HG03442 (cell line): ENCODE measurements at regions not wholly inside any gene's neighbourhood (a gene's known extent, or its start where the extent isn't known, plus 50 kb on each side); places are given as distances from the start of the nearest gene placed in this dataset.
"Not testable (repeated sequence)": the region's sequence is repeated elsewhere in the genome, so short reads cannot be mapped to it uniquely, and the experiment has no call there.

Experiments
- ATAC-seq: cut with Tn5 transposase; IDR thresholded peaks from one replicate; pipeline ENCODE4 v1.9.1; 2021; ENCODE audit warnings: mild to moderate bottlenecking, moderate library complexity; ENCODE audit not compliant: unreplicated experiment

- ATAC-seq: no peak
Observed at GRCh38 chr6:6412221-6412620, 91.8 kb upstream of the F13A1 start.

- ATAC-seq: no peak
Observed at GRCh38 chr6:6412700-6413099, 92.2 kb upstream of the F13A1 start.

- ATAC-seq: no peak
Observed at GRCh38 chr6:6414931-6415330, 94.5 kb upstream of the F13A1 start.

- ATAC-seq: no peak
Observed at GRCh38 chr6:6417475-6417874, 97.0 kb upstream of the F13A1 start.

- ATAC-seq: no peak
Observed at GRCh38 chr6:6418421-6418820, 98.0 kb upstream of the F13A1 start.

GRCh38 chr6:6420107-6420506 lies 99.6 kb upstream of the F13A1 start:
- no peak for ATAC-seq

- ATAC-seq: no peak
Observed at GRCh38 chr6:6434151-6434550, 113.7 kb upstream of the F13A1 start.

GRCh38 chr6:6434723-6435122 lies 114.3 kb upstream of the F13A1 start:
- ATAC-seq: no peak

- no peak for ATAC-seq
Observed at GRCh38 chr6:6436366-6436765, 115.9 kb upstream of the F13A1 start.

GRCh38 chr6:6436946-6437345 lies 116.5 kb upstream of the F13A1 start:
- ATAC-seq: no peak

GRCh38 chr6:6438286-6438685 lies 117.8 kb upstream of the F13A1 start:
- ATAC-seq: no peak

- ATAC-seq: no peak
Observed at GRCh38 chr6:6439778-6440177, 119.3 kb upstream of the F13A1 start.

GRCh38 chr6:6452002-6452401 lies 131.5 kb upstream of the F13A1 start:
- no peak for ATAC-seq

GRCh38 chr6:6453186-6453585 lies 132.7 kb upstream of the F13A1 start:
- no peak for ATAC-seq

GRCh38 chr6:6455272-6455671 lies 133.2 kb upstream of the LY86 start:
- ATAC-seq: no peak

GRCh38 chr6:6458172-6458571 lies 130.3 kb upstream of the LY86 start:
- no peak for ATAC-seq

- ATAC-seq: not testable (repeated sequence)
Observed at GRCh38 chr6:6459963-6460362, 128.6 kb upstream of the LY86 start.

- no peak for ATAC-seq
Observed at GRCh38 chr6:6460416-6460815, 128.1 kb upstream of the LY86 start.

- no peak for ATAC-seq
Observed at GRCh38 chr6:6461138-6461537, 127.4 kb upstream of the LY86 start.

GRCh38 chr6:6466967-6467761 lies 121.4 kb upstream of the LY86 start:
- no peak for ATAC-seq

- ATAC-seq: no peak
Observed at GRCh38 chr6:6469074-6469473, 119.4 kb upstream of the LY86 start.

GRCh38 chr6:6470123-6470522 lies 118.4 kb upstream of the LY86 start:
- no peak for ATAC-seq

- no peak for ATAC-seq
Observed at GRCh38 chr6:6471276-6471675, 117.2 kb upstream of the LY86 start.
